Fibroblast of skin of left quadriceps (primary cell): ENCODE measurements at regions not wholly inside any gene's neighbourhood (a gene's known extent, or its start where the extent isn't known, plus 50 kb on each side); places are given as distances from the start of the nearest gene placed in this dataset.
A peak's percentile ranks its signal among the peaks of the same experiment; 100 is the strongest.
"Not testable (repeated sequence)": the region's sequence is repeated elsewhere in the genome, so short reads cannot be mapped to it uniquely, and the experiment has no call there.

Source experiments
- DNase-seq, 2 experiments: peaks; one replicate each; pipeline ENCODE4 v3.0.0-alpha.2; 2013; ENCODE audit warnings: low read depth in 2 of 2

DNA sequence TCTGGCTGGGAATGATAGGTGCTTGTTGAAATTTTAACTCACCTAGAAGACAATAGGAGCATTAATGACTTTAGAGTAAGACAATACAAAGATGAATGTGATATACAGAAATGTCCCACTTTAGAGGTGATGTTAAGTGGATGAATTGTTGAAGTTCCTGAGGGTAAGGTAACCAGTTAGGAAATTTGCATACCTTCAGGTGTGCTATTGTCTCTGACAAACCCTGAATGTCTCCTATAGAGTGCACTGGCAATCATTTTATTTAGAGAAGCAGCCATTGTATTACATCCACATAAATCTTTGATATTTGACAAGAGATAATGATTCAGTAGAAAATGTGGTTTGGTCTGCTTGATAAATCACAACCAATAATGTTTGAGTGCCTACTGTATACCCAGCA lies 228.5 kb downstream of the RNF144A start:
- DNase-seq = no peak

DNA sequence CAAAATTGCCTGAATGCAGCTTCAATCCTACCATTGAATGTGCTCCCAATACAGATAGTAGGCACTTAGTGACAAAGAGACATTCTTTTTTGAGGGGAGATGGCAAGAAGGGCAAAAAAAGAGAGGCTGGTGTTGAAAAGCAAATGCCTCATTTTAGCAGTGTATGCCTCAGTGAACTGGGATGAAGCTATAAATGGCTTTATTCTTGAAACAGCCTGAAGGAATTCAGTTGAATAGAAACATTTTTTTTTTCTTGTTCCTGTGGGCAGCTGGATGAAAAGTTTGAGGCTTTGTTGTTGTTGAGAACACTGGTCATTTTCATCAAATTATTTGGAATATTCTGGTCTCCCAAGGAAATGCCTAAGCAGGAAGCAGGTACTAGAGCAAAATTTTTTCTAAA lies 228.9 kb downstream of the RNF144A start:
- DNase-seq = no peak

DNA sequence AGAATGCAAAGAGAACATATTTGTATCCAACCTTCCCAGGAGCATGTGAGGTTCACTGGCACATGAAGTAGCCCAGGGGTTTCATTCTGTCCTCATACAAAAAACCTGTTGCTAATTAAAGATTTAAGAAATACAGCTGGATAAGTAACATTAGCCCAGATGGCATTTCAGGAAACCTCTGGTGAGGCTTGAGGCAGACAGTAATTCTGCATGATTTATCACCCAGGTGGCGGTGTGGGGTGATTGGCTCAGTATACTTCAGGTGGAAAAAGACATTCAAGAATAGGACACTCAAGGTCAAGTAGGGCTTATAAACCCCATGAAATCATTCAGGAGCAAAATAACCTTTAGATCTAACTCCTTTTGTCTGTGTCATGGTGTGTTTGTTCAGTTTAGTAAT lies 237.4 kb downstream of the RNF144A start:
- DNase-seq = no peak

DNA sequence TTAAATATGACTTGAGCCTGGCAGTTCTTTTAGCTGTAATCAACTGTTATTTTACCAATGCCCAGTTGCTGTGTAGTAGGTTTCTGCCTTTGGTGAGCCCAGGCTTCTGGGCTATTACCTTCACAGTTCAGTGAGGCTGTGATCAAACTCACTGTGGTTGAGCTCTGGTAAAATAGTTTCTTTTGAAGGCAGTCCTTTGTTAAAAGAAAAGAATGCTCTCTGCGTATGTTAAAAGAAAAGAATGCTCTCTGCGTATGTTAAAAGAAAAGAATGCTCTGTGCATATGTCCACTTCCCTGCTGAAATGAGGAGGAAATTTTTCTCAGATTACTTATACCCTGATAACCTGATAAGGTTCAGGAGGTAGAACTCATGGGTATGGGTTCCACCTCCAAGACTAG lies 244.3 kb downstream of the RNF144A start:
- DNase-seq = no peak

DNA sequence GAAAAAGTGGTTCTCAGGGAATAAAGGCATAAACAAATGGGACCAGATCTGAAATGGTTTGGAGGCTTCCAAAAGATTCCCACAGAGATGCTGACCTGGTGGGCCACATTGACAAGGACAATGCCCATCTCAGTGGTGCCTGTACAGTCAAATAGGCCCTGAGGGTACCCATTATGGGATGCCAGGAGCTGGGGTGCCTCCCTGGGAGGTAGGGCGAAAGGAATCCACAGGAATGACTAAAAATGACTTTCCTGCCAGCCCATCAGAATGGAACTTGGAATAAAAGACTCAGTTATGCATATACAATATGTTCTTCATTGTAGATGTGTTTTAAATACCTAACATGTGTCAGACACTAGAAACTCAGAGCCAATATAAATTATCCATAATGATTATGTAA lies 248.5 kb downstream of the RNF144A start:
- peak in 1 of 2 experiments; percentile 1 for DNase-seq

DNA sequence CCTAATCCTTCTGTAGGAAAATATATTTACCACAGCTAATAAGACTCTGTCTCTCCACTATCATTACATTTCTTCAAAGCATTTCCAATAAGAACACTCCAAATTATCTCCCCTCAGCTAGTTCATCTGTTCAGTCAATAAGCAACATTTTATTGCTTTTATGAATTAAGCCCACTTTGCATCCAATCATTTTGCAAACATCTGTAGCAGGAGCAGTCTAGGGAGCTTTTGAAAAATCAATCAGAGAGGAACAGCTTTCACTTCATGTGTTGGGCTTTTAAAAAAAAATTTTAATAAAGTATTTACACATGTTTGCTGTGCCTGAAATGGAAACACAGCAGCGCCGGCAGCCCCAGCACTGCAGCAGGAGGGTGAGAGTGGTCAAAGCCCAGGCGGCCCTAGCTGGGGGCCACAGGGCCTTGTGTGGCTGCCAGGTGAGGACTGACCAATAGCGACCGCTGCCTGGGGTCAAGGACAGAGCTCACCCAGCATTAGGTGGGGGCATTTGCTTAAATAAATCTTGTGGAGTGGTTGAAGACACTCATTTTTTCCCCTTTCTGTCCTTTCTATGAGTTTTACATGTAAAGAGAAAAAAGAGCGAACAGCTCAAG lies 250.7 kb downstream of the RNF144A start:
- DNase-seq = no peak

DNA sequence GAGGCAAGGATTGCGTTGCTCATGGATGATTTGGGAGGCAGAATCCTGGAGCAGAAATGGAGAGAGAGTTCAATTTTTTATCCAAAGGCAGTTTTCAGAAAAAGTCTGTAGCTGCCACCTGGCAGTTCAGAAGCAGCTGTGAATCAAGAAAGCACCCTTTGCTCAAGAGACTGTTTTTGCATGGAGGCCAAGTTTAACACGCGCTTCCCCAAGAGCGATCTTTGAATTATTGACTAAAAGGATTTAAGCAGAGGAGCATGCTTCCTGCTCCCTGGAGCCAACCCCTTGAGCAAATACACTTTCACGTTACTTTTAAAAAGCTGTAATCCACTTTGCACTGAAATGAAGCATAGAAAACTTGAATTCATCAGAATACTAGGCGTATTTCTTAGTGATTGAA lies 252.4 kb downstream of the RNF144A start:
- no peak for DNase-seq

DNA sequence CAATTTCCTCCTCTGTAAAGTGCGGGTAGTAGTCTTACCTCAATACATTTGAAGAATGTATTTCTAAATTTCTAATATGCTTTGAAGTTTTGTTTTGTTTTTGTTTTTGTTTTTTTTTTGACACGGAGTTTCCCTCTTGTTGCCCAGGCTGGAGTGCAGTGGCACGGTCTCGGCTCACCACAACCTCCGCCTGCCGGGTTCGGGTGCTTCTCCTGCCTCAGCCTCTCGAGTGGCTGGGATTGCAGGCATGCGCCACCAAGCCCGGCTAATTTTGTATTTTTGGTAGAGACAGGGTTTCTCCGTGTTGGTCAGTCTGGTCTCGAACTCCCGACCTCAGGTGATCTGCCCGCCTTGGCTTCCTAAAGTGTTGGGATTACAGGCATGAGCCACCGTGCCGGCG lies 261.8 kb downstream of the RNF144A start:
- not testable (repeated sequence) for DNase-seq

DNA sequence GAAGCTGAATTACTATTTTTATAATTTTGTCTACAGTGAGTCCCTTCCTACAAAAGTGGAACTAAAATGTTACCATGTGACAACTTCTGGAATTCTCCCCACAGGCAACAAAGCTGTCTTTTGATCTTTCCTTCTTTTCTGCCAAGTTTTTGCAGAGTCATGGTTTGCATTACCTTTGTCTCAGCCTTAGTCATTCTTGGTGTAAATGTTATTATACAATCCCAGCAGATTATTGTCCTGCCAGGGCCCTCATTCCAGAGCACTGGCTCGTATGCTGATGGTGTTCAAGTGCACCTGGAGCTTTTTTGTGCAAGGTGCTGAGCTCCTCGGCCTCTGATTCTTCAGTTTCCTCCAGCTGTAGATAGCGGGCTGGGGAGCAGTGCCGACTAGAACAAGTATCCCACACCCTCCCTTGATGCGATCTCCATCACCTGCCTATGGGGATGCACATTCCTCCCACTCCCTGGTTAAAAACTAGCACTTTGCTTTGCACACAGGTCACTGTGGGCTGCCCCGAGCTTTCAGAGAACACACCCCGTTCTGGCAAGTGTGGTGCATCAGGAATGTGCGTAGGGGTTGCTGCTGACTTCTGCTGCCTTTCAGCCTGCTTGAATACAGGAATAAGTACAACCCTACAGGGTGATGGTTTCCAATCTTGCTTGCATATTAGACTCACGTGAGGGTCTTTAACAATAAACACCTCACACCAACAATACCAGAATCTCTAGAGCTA lies 263.6 kb downstream of the RNF144A start:
- peak in 1 of 2 experiments; percentile 23 for DNase-seq

DNA sequence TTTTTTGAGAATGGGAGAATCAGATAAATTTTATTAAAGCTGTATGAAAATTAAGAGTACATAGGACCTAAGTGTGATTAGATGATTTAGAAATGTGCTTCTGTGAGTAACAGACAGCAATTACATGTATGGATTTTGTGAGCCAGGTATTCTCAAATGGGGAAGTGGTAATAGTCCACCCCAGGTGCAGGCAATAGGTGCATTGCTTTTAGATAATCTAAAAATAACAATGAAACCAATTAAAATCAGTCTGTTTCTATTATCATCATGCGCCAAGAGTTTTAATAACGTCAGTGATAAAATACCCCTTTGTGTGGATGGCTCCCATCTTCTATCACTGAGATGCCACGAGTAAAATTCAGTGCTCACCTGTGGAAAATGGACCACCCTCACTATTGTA lies 265.3 kb downstream of the RNF144A start:
- DNase-seq = no peak

DNA sequence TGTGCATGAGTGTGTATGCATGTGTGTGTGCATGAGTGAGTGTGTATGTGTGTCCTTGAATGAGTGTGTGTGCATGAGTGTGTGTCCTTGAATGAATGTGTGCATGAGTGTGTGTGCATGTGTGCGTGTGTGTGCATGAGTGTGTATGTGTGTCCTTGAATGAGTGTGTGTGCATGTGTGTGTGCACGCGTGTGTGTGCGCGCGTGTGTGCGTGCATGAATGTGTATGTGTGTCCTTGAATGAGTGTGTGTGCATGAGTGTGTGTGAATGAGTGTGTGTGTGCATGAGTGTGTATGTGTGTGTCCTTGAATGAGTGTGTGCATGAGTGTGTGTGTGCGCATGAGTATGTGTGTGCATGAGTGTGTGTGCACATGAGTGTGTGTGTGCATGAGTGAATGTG lies 271.9 kb downstream of the RNF144A start:
- DNase-seq = no peak

DNA sequence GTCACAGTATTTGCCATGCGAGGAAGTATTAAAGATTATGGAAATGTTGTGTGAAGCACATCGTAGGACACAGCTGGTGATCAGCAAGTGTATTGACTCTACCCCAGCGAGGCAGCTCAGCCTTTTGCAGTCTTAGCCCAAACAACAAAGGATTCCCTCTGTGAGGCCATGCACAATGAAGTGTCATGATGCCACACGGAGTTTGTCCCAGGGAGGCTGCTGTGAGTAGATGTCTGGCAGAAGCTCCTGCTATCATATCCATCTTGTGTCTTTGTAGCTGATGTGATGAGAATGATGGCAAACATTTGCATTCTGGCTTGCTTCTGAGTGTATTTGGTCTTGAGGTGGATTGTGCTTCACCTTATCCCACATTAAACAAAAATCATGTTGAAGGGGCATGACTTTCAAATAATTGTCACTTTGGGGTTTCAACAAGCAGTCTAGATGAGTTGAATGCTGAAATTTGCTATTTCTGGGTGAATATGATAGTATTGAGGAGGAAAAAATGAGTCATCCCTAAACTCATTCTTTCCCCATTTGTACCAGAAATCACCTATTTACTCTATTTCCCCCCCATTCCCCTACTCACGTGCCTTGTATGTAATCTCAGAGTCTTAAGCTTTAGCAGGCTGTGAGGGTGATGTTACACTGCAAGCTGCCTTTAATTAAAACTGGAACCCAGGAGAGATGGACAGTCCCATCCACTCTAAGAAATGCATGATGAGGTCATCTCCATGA lies 273.5 kb downstream of the RNF144A start:
- DNase-seq = peak in 1 of 2 experiments; percentile 29

DNA sequence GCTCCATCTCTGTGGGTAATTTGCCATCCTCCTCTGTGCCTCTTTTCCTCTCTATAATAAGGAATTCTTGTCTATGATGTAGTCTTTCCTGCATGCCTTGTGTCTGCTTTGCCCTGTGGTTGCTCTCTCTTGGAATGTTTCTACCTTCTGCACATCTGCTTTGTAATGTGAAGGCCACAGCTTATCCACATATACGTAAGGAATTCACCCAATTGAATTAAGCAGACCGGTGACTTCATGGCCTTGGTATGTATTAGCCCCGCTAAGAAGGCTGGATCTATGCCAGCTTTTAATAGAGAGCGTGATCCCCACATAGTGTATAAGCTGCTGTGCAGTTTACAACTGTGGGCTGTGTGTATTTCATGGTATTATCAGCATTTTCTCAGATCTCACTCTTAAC lies 274.7 kb downstream of the RNF144A start:
- DNase-seq = peak; percentile 99

DNA sequence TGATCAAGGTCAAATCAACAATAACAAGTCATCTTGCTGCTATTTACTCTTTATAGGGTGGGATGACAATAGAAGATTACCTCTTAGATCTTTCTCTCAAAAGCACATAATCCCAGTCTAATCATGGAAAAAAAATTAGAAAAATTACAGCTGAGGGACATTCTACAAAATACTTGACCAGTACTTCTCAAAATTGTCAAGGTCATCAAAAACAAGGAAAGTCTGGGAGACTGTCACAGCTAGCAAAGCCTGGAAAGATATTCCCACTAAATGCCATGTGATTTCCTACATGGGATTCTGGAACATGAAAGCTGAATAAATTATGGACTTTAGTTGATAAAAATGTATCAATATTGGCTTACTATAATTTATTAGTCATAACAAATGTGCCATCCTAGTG lies 276.2 kb downstream of the RNF144A start:
- no peak for DNase-seq

DNA sequence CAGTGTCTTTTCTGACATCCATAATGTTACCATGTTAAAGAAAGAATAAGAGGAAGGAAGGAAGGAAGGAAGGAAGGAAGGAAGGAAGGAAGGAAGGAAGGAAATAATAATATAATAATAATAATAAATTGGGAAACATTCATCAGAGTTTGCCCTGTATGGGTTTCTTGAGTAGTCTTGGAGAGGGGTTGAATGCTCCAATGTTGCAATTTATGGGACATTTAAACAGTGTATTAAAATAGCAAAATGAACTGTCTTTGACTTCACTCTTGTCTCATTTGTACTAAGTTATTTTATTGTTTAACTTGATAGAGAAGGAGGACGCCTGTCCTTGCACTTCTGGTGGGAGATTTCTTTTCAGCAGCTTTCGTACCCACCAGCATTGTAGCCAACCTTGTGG lies 277.7 kb downstream of the RNF144A start:
- DNase-seq = no peak

DNA sequence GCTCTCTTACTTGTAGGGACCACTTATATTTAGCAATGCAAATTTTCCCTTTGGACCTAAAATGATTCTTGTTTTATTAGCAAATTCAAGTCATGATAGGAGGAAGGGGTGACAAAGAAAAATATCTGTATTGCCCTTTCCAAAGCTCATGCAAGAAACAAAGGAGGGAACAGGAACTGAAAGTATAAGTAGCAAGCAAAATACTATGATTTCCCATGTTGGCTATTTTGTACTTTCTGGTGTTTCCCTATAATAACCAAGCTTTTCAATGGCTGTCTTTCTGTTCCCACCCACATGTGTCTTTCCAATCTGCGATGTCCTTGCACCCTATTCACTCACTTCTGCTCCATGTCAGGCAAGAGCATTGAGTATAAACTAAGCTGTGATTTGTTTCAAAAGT lies 279.7 kb downstream of the RNF144A start:
- no peak for DNase-seq

DNA sequence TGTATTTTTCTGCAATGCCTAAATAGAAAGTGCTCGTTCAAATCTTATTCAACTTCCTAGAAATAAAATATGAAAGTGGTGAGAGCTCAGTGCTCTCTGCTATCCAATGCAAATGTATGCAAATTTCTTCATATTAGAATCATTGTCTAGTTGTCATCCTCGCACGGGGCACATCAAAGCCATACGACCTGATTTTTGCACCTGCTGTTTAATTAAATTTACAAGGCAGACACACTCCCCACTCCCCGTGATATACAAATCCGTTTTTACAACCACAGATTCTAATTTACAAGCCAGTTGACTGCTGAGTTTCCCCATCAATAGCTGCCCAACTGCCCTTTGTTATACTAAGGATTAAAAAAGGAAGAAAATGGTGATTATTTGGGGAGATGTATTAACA lies 284.6 kb downstream of the RNF144A start:
- DNase-seq = no peak

DNA sequence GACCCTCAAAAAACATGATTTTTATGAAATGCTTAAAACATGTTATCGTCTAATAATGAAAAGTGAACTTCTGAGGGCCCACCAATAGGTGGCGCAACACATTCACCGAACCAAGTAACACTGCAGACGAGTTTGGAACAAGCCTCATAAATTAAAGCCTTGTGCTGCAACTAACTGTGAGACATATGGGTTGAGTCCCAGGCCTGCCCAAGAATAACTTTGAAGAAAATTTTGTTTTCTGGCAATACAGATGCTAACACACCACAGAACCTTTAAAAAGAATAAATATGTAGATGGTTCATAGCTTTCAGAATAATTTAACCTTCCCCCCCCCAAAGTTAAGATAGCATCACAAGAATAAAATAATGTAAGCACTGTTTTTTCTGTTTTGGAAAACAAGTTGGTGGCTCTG lies 285.9 kb downstream of the RNF144A start:
- peak; percentile 66 to 72 for DNase-seq

DNA sequence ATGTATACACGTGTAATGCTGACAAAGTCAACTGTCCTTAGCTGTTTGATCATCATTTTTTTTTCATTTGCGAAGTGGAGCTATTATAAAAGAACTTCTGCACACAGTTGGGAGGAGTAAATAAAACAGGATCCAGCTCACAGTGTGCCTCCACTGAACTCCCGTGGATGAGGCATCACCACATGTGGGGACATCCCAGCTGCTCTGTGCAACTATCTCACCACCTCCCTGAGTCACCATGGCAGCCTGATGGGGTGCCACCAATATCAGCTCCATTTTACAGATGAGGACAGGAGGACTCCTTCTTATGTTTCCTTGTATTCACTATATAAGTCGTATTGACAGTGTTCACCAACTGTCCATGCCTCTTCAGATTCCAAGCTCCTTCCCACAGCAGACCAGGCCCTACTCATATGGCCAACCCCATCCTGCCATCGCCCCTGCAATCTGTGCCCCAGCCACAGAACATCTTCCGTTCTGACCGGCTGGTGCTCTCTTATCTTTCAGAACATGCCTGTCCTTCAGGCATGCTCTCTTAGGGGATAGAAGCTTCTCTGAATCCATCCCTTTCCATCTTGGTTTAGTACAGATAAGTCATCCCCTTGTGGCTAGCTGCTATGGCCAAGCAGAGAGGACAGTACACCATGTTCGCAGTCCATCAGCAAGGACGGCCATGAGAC lies 288.1 kb downstream of the RNF144A start:
- no peak for DNase-seq

DNA sequence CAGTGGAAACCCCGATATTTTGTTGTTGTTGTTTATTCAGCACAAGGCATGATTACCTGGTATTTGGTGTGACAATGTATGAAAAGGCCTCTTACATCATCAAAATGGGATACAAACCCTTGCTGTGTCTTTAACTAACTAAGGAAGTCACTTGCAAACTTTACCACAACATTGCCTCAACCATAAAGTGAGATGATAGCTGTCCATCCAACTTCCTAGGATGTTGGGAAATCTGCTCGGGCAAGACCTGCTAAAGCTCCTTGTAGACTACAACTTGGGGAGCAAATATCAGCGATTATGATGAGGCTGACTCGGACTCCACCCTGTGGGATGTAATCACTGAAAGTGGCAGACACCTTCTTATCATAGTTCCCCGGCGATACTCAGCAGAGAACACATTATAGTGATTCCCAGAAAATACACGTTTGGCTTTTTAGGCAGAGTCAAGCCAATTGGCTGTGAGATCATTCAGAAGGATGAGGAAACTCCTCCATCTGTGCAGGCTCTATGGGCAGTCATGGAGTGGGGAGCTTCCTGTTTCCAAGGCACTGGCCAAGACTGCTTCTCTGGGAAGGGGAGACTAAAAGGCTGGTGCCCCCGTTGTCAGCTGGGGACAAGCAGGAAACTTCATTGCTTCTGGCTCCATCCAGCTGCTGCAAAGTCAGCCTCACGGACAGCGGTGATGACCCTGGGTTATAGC lies 289.0 kb downstream of the RNF144A start:
- DNase-seq = no peak

DNA sequence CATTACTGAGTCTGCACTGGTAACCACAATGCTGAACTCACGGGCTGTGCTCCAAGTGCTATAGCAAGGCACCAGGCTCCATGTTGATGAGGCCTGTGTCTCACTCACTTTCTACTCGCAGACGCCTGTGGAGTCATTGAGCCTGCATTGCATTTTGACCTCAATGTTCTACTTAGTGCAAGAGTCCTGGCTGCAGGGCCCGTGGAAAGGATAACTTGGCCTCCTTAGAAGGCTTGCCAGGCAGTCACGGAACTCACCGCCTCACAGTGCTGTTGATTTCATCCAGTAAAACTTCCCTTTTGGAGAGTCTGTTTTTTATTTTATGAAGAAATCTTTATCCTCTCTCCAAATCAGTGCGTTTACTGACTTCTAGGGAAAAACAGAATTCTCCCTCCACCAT lies 290.4 kb downstream of the RNF144A start:
- no peak for DNase-seq
